SK-N-MC (cell line): ENCODE measurements at regions not wholly inside any gene's neighbourhood (a gene's known extent, or its start where the extent isn't known, plus 50 kb on each side); places are given as distances from the start of the nearest gene placed in this dataset.

ENCODE experiments used
- EZH2 ChIP-seq: fragments of 200-600 bp; sonication (generic); IDR thresholded peaks from one replicate; pipeline ENCODE4 v1.6.1; 2017; ENCODE audit warnings: antibody characterized with exemption
- FOXP2 ChIP-seq: optimal IDR thresholded peaks from 2 replicates; pipeline ENCODE3; 2011; ENCODE audit warnings: mild to moderate bottlenecking, moderate library complexity; ENCODE audit not compliant: insufficient read depth; ENCODE audit errors: extremely low read length, control extremely low read depth
- POLR2AphosphoS5 ChIP-seq: IDR thresholded peaks from 2 replicates; pipeline ENCODE4 v1.6.1; 2012; ENCODE audit warnings: mild to moderate bottlenecking, low read depth, low read length, borderline replicate concordance

GRCh38 chr11:11171854-11172253 is 181.2 kb downstream of the CSNK2A3 start:
- TF ChIP-seq POLR2AphosphoS5 (no peak), EZH2 (no peak), FOXP2 (no peak)
